ENCODE measurements at regions not wholly inside any gene's neighbourhood (a gene's known extent, or its start where the extent isn't known, plus 50 kb on each side); places are given as distances from the start of the nearest gene placed in this dataset.

DNA sequence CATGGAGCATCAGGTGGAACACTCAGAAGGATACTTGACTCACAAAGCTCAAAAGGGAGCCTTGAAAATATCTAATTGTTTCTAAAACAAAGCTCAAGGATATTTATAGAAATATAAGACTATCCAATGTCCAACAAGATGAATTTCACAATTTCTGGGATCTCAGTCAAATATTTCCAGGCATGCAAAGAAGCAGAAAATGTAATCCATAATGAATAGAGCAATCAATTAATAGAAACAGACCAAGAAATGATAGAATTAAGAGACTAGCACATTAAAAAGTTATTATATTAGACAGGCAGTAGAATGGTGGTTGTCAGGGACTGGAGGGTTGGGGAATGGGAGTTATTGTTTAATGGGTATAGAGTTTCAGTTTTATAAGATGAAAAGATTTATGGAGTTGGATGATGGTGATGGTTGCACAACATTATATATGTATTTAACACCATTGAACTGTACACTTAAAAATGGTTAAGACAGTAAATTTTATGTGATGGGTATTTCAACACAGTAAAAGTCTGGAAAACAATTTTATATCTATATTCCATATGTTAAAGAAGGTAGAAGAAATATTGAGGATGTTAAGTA, 189.9 kb upstream of the PIEZO2 start:
- H3K9me3 Mint-ChIP-seq (ENCODE audit: unreplicated experiment) = no peaks in the 10 kb centered on the region
- POLR2A ChIA-PET = interaction anchor here (0.7 kb wide), 1 partner anchor 48 kb away, joined by 3 read pairs; no protein-coding TSS in a partner anchor
- DNase-seq (ENCODE audit: unreplicated experiment) = peak; percentile 5
- BruUV-seq (replicated peaks) = no TSS peak
- no peak overlapping the region for H3K4me3 Mint-ChIP-seq (ENCODE audit: unreplicated experiment)
- CTCF ChIA-PET = no interaction called here
- H3K36me3 Mint-ChIP-seq (ENCODE audit: insufficient read depth, unreplicated experiment) = no peaks in the 10 kb centered on the region
- TF ChIP-seq, protein P1, sequence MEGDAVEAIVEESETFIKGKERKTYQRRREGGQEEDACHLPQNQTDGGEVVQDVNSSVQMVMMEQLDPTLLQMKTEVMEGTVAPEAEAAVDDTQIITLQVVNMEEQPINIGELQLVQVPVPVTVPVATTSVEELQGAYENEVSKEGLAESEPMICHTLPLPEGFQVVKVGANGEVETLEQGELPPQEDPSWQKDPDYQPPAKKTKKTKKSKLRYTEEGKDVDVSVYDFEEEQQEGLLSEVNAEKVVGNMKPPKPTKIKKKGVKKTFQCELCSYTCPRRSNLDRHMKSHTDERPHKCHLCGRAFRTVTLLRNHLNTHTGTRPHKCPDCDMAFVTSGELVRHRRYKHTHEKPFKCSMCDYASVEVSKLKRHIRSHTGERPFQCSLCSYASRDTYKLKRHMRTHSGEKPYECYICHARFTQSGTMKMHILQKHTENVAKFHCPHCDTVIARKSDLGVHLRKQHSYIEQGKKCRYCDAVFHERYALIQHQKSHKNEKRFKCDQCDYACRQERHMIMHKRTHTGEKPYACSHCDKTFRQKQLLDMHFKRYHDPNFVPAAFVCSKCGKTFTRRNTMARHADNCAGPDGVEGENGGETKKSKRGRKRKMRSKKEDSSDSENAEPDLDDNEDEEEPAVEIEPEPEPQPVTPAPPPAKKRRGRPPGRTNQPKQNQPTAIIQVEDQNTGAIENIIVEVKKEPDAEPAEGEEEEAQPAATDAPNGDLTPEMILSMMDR (IDR thresholded peaks at IDR 0.05; ENCODE audit: unreplicated experiment) = no peak
- H3K27me3 Mint-ChIP-seq (ENCODE audit: insufficient read depth, unreplicated experiment) = no peaks in the 10 kb centered on the region
- intact Hi-C loops (cut with micrococcal nuclease) = no loop called here
- H3K4me1 Mint-ChIP-seq (ENCODE audit: insufficient read depth, unreplicated experiment) = peaks cover 6% of the 10 kb centered on the region
- H3K27ac Mint-ChIP-seq (ENCODE audit: low read depth, unreplicated experiment) = no peak overlapping the region

DNA sequence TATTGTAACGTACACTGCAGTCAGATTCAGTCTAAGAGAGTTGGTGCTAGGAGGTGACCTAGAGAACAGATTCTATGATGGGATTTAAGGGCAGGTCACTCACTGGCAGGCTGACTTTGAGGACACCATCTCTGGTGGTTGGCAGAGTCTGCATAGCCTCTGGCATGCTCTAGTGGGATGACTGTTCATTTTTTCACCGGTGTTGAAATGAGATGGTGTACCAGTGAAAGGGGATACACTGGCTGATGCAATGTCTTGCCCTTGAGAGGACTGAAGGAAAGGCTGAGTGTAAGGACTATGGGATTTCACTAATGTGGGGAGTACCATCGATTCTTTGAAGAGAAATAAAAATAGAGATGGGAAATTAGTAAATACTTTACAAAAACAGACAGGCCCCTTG, 186.9 kb upstream of the PIEZO2 start:
- H3K4me1 Mint-ChIP-seq (ENCODE audit: insufficient read depth, unreplicated experiment) = peaks cover 6% of the 10 kb centered on the region
- no peak overlapping the region for H3K27ac Mint-ChIP-seq (ENCODE audit: low read depth, unreplicated experiment)
- ChIA-PET POLR2A (no interaction called here), CTCF (interaction anchor here (1.9 kb wide), 1 partner anchor 26 kb away, joined by 5 read pairs; no protein-coding TSS in a partner anchor)
- no peaks in the 10 kb centered on the region for H3K9me3 Mint-ChIP-seq (ENCODE audit: unreplicated experiment)
- no peaks in the 10 kb centered on the region for H3K36me3 Mint-ChIP-seq (ENCODE audit: insufficient read depth, unreplicated experiment)
- intact Hi-C loops (cut with micrococcal nuclease) = no loop called here
- H3K27me3 Mint-ChIP-seq (ENCODE audit: insufficient read depth, unreplicated experiment) = no peaks in the 10 kb centered on the region
- H3K4me3 Mint-ChIP-seq (ENCODE audit: unreplicated experiment) = no peak overlapping the region
- TF ChIP-seq, protein P1 (IDR thresholded peaks at IDR 0.05; ENCODE audit: unreplicated experiment) = no peak
- peak; percentile 51 for DNase-seq (ENCODE audit: unreplicated experiment)
- no TSS peak for BruUV-seq (replicated peaks)

DNA sequence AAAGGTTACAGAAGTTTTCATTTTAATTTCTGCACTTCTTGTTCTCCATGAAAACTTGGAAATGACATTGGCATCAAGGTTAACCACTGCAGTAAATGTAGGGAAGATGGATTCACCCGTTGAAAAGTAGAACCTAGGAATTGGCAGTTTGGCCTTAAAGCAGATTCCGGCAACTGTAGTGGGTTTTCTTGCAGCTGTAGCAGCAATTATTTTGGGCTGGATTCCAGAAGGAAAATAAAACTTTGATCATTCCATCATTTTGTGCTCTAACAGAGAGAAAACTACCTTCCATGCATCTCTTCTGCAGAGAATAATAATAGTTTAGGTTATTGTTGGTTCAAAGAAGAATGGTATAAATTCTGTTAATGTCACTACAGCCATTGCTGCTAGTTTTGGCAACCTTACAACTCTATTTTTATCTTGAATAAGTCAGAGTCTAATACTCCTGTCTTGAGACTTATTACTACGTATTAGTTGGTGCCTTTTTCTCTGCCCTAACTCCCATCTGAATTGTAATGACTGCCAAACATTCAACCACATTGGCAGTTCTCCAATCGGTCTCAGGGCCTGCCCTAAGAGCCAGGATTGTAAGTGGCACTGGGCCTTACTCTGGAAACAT, 178.1 kb upstream of the PIEZO2 start:
- H3K4me1 Mint-ChIP-seq (ENCODE audit: insufficient read depth, unreplicated experiment) = peaks cover 17% of the 10 kb centered on the region
- intact Hi-C loops (cut with micrococcal nuclease) = no loop called here
- no peak overlapping the region for H3K4me3 Mint-ChIP-seq (ENCODE audit: unreplicated experiment)
- no peaks in the 10 kb centered on the region for H3K9me3 Mint-ChIP-seq (ENCODE audit: unreplicated experiment)
- no TSS peak for BruUV-seq (replicated peaks)
- no peaks in the 10 kb centered on the region for H3K27me3 Mint-ChIP-seq (ENCODE audit: insufficient read depth, unreplicated experiment)
- H3K36me3 Mint-ChIP-seq (ENCODE audit: insufficient read depth, unreplicated experiment) = no peaks in the 10 kb centered on the region
- no peak overlapping the region for H3K27ac Mint-ChIP-seq (ENCODE audit: low read depth, unreplicated experiment)
- ChIA-PET CTCF (interaction anchor here (0.7 kb wide), 1 partner anchor 188 kb away, joined by 4 read pairs; no protein-coding TSS in a partner anchor), POLR2A (no interaction called here)
- TF ChIP-seq, protein P1 (IDR thresholded peaks at IDR 0.05; ENCODE audit: unreplicated experiment) = no peak
- no peak for DNase-seq (ENCODE audit: unreplicated experiment)

DNA sequence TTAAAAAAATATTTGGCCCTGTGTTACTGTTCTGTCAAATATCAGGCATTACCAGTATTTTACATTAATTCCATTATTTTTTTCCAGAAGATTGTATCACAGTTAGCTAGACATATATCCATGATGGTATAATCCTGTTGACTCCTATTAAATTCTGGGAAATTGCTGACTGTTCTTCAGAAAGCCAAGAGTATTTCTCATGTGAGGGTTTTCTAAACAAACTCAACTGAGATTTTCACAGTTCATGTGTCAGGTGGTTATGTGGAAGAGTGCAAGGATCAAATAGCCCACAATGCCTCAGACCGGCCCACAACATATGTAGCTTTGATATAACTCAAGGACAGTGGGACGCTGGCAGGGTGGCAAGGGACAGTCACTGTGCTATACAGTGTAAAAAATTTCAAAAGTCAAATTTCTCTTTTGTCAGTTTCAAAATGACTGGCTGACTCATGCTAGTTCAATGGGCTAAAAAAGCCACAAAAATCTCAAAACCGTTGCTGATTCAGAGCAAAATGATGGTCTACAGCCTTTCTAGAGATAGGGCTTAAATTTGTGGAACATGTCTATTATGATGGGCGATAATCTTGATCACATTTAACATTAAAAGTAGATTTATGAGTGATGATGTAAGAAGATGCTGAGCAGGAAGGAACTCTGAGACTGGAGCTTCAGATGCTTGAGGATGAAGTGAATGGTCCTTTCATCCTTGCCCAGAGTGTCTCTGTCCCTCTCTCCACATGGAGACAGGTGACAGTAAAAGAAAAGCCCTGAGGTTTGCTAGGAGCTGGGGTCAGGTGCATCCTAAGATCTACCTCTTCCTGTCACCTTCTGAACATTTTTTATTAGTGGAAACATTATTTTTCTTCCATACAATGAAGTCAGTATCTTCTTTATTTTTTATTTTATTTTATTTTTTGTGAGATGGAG, 175.8 kb upstream of the PIEZO2 start:
- TF ChIP-seq, protein P1 (IDR thresholded peaks at IDR 0.05; ENCODE audit: unreplicated experiment) = no peak
- ChIA-PET CTCF (interaction anchor here (0.6 to 2.3 kb wide), 3 partner anchors 12 to 474 kb away, joined by 3 to 18 read pairs (median 3); no protein-coding TSS in a partner anchor), POLR2A (interaction anchor here (0.9 kb wide), 2 partner anchors 9 to 244 kb away, joined by 3 read pairs; no protein-coding TSS in a partner anchor)
- peaks cover 17% of the 10 kb centered on the region for H3K4me1 Mint-ChIP-seq (ENCODE audit: insufficient read depth, unreplicated experiment)
- BruUV-seq (replicated peaks) = no TSS peak
- intact Hi-C loops (cut with micrococcal nuclease) = no loop called here
- no peak overlapping the region for H3K27ac Mint-ChIP-seq (ENCODE audit: low read depth, unreplicated experiment)
- H3K27me3 Mint-ChIP-seq (ENCODE audit: insufficient read depth, unreplicated experiment) = no peaks in the 10 kb centered on the region
- no peak overlapping the region for H3K4me3 Mint-ChIP-seq (ENCODE audit: unreplicated experiment)
- no peaks in the 10 kb centered on the region for H3K36me3 Mint-ChIP-seq (ENCODE audit: insufficient read depth, unreplicated experiment)
- no peaks in the 10 kb centered on the region for H3K9me3 Mint-ChIP-seq (ENCODE audit: unreplicated experiment)
- peak; percentile 56 for DNase-seq (ENCODE audit: unreplicated experiment)

Measured in MCF 10A (cell line).